NAMALWA (cell line): ENCODE measurements at regions not wholly inside any gene's neighbourhood (a gene's known extent, or its start where the extent isn't known, plus 50 kb on each side); places are given as distances from the start of the nearest gene placed in this dataset.

Source experiments
- DNase-seq: peaks from one replicate; pipeline ENCODE4 v3.0.0-alpha.2; 2015; ENCODE audit warnings: low spot score

- no peak for DNase-seq
Observed at GRCh38 chr2:60294901-60295635, 258.4 kb downstream of the BCL11A start.

- no peak for DNase-seq
Observed at GRCh38 chr2:60292242-60292641, 261.2 kb downstream of the BCL11A start.

- no peak for DNase-seq
Observed at GRCh38 chr2:60290509-60290908, 262.9 kb downstream of the BCL11A start.

- DNase-seq = no peak
Observed at GRCh38 chr2:60285626-60286316, 267.7 kb downstream of the BCL11A start.

- DNase-seq = no peak
Observed at GRCh38 chr2:60283626-60284025, 269.8 kb downstream of the BCL11A start.

- DNase-seq = no peak
Observed at GRCh38 chr2:60282886-60283285, 270.6 kb downstream of the BCL11A start.

GRCh38 chr2:60281730-60282129, 271.7 kb downstream of the BCL11A start:
- no peak for DNase-seq

GRCh38 chr2:60280238-60280637, 273.2 kb downstream of the BCL11A start:
- DNase-seq = no peak

- DNase-seq = no peak
Observed at GRCh38 chr2:60278906-60279305, 274.5 kb downstream of the BCL11A start.

- DNase-seq = no peak
Observed at GRCh38 chr2:60275958-60276357, 277.5 kb downstream of the BCL11A start.

- no peak for DNase-seq
Observed at GRCh38 chr2:60273836-60274235, 279.6 kb downstream of the BCL11A start.

- no peak for DNase-seq
Observed at GRCh38 chr2:60271713-60272112, 281.7 kb downstream of the BCL11A start.

GRCh38 chr2:60271131-60271530, 282.3 kb downstream of the BCL11A start:
- no peak for DNase-seq

GRCh38 chr2:60268661-60269060, 284.8 kb downstream of the BCL11A start:
- no peak for DNase-seq

- DNase-seq = no peak
Observed at GRCh38 chr2:60268032-60268431, 285.4 kb downstream of the BCL11A start.

- no peak for DNase-seq
Observed at GRCh38 chr2:60267122-60267521, 286.3 kb downstream of the BCL11A start.

GRCh38 chr2:60262178-60262577, 291.3 kb downstream of the BCL11A start:
- no peak for DNase-seq

- DNase-seq = no peak
Observed at GRCh38 chr2:60260639-60261296, 292.7 kb downstream of the BCL11A start.

GRCh38 chr2:60259781-60260180, 293.7 kb downstream of the BCL11A start:
- DNase-seq = no peak

GRCh38 chr2:60252581-60253150, 300.8 kb downstream of the BCL11A start:
- DNase-seq = no peak

GRCh38 chr2:60251247-60251646, 302.2 kb downstream of the BCL11A start:
- DNase-seq = no peak

GRCh38 chr2:60249879-60250278, 303.6 kb downstream of the BCL11A start:
- no peak for DNase-seq

GRCh38 chr2:60247471-60247870, 306.0 kb downstream of the BCL11A start:
- no peak for DNase-seq
